ENCODE measurements at regions not wholly inside any gene's neighbourhood (a gene's known extent, or its start where the extent isn't known, plus 50 kb on each side); places are given as distances from the start of the nearest gene placed in this dataset.

DNA sequence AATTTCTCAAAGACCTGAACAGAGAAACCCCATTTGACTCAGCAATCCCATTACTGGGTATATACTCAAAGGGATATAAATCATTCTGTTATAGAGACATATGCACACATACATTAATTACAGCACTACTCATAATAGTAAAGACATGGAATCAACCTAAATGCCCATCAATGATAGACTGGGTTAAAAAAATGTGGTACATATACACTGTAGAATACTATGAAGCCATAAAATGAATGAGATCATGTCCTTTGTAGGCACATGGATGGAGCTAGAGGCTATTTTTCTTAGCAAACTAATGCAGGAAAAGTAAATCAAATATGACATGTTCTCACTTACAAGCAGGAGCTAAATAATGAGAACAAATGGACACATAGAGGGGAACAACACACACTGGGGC is 303.8 kb downstream of the BTG1 start:
- DNase-seq (ENCODE audit: low spot score): no peak
- POLR2A ChIA-PET (ENCODE audit: low non-redundant PET): no interaction called here
- TF ChIP-seq, protein P1, sequence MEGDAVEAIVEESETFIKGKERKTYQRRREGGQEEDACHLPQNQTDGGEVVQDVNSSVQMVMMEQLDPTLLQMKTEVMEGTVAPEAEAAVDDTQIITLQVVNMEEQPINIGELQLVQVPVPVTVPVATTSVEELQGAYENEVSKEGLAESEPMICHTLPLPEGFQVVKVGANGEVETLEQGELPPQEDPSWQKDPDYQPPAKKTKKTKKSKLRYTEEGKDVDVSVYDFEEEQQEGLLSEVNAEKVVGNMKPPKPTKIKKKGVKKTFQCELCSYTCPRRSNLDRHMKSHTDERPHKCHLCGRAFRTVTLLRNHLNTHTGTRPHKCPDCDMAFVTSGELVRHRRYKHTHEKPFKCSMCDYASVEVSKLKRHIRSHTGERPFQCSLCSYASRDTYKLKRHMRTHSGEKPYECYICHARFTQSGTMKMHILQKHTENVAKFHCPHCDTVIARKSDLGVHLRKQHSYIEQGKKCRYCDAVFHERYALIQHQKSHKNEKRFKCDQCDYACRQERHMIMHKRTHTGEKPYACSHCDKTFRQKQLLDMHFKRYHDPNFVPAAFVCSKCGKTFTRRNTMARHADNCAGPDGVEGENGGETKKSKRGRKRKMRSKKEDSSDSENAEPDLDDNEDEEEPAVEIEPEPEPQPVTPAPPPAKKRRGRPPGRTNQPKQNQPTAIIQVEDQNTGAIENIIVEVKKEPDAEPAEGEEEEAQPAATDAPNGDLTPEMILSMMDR (conservative IDR thresholded peaks at IDR 0.05; ENCODE audit: low read depth): no peak

DNA sequence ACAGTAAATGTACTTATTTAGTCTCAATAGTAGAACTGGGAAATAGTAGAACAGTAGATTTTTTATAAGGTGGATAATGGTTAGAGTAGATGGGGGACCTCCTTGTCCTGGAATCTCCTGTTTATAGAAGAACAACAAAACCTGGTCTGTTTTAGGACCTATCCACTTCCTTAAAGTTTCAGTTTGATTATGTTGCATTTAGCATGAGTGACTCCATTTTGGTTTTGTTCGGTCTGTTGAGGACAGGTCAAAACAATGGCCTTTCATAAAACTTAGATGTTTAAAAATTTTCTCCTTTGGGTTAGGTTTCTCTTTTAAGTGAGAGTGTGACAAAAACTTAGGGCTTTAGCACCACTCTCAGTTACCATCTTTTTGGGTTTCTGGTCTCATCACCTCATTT is 308.9 kb downstream of the BTG1 start:
- POLR2A ChIA-PET (ENCODE audit: low non-redundant PET): no interaction called here
- CTCF ChIA-PET: interaction anchor here (0.6 kb wide), 1 partner anchor 1386 kb away, joined by 3 read pairs; no protein-coding TSS in a partner anchor
- no peak overlapping the region for H3K27ac ChIP-seq
- no peak for DNase-seq (ENCODE audit: low spot score)
- TF ChIP-seq, protein P1 (conservative IDR thresholded peaks at IDR 0.05; ENCODE audit: low read depth): no peak

More for the DNA sequence above, 303.8 kb downstream of the BTG1 start:
- no peak overlapping the region for H3K27ac ChIP-seq
- CTCF ChIA-PET: no interaction called here

DNA sequence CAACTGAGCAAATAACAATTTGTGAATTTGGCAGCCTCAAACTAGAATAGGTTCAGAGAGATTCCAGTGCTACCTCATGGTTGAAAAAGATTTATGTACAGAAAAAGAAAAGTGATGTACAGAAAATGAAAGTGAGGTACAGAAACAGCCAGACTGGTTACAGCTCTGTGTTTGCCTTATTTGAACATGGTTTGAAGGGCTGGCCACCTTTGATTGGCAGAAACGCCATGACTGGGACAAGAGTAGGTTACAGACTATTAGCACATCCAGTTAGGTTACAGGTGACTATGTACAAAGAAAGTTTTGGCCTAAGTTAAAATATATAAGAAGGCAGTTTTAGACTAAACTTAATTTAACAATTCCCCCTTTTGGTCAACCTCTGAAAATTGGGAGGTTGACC is 309.4 kb downstream of the BTG1 start:
- H3K27ac ChIP-seq: no peak overlapping the region
- no peak for DNase-seq (ENCODE audit: low spot score)
- POLR2A ChIA-PET (ENCODE audit: low non-redundant PET): no interaction called here
- TF ChIP-seq, protein P1 (conservative IDR thresholded peaks at IDR 0.05; ENCODE audit: low read depth): no peak
- CTCF ChIA-PET: no interaction called here

DNA sequence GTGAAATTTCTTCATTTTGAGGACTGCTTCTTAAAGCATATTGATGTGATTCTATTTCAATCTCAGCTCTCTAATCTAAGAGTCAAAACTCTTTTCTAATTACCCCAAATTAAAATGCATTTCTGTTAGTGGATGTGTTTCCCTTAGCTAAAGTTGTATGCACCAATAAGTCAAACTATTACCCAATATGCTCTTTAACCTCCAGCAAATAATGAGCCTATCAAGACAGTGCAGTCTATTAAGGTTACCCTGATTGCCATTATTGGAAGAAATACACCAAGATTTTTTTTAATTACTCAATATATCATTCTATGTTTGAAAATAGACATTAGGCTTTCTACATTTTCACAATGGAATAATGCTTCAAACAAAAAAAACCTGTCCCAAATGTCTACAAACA is 310.0 kb downstream of the BTG1 start:
- no peak overlapping the region for H3K27ac ChIP-seq
- ChIA-PET POLR2A (ENCODE audit: low non-redundant PET) (no interaction called here), CTCF (no interaction called here)
- TF ChIP-seq, protein P1 (conservative IDR thresholded peaks at IDR 0.05; ENCODE audit: low read depth): no peak
- no peak for DNase-seq (ENCODE audit: low spot score)

DNA sequence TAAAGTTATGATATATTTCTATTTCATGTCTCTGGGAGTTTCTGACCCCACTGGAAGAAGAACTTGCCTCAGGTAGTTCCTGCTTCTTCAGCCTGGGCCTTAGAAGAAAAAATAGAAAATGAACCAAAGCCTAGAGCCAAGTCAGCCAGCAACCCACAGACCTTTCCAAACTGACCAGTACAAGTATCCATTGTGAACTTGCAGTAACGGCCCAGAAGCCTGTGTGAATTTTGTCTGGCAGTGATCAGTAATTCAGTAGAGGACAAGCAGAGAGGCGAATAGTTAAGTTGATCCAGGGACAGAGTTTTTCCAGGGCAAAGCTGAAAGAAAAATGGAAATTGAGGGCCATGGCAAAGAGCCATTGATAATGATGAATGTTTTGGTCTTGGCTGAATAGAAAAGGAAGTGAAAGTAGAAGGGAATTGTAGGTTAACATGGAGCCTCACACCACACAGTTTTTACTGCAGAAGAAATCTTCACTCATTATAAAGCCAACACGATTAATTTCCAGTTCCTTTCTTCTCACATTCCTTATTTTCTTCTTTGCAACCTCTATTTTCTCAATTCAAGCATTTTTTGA is 311.8 kb downstream of the BTG1 start:
- DNase-seq (ENCODE audit: low spot score): no peak
- no peak overlapping the region for H3K27ac ChIP-seq
- ChIA-PET POLR2A (ENCODE audit: low non-redundant PET) (no interaction called here), CTCF (interaction anchor here (0.7 kb wide), 2 partner anchors 134 to 1040 kb away, joined by 3 to 4 read pairs; no protein-coding TSS in a partner anchor)
- TF ChIP-seq, protein P1 (conservative IDR thresholded peaks at IDR 0.05; ENCODE audit: low read depth): no peak

DNA sequence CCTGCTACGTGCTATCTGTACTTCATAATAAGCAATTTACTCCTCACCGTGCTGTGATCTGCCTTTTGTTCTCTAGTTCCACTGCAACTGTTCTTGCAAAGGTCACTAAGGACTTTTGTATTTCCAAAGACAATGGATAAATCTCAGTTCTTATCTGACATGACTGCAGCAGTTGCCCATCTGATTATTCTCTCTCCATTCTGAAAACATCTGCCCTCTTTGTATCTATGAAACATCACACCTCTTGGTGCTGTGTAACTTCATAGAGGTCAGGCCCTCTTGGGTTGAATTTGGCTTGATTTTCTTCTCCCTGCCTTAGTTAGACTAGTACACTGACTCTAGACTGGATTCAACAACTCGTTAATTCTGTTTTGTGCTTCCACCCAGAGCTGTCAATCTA is 319.6 kb downstream of the BTG1 start:
- no peak for DNase-seq (ENCODE audit: low spot score)
- CTCF ChIA-PET: interaction anchor here (0.7 kb wide), 1 partner anchor 92 kb away, joined by 4 read pairs; no protein-coding TSS in a partner anchor
- POLR2A ChIA-PET (ENCODE audit: low non-redundant PET): no interaction called here
- no peak overlapping the region for H3K27ac ChIP-seq
- TF ChIP-seq, protein P1 (conservative IDR thresholded peaks at IDR 0.05; ENCODE audit: low read depth): no peak

All from RWPE1 (cell line).